NCI-H1105 treated with DMSO at 0.1 percent for 48 hours (cell line): ENCODE measurements at regions not wholly inside any gene's neighbourhood (a gene's known extent, or its start where the extent isn't known, plus 50 kb on each side); places are given as distances from the start of the nearest gene placed in this dataset.

Experiments
- DNase-seq: peaks from one replicate; lab custom pipeline; 2025; lab: John Stamatoyannopoulos, UW

DNA sequence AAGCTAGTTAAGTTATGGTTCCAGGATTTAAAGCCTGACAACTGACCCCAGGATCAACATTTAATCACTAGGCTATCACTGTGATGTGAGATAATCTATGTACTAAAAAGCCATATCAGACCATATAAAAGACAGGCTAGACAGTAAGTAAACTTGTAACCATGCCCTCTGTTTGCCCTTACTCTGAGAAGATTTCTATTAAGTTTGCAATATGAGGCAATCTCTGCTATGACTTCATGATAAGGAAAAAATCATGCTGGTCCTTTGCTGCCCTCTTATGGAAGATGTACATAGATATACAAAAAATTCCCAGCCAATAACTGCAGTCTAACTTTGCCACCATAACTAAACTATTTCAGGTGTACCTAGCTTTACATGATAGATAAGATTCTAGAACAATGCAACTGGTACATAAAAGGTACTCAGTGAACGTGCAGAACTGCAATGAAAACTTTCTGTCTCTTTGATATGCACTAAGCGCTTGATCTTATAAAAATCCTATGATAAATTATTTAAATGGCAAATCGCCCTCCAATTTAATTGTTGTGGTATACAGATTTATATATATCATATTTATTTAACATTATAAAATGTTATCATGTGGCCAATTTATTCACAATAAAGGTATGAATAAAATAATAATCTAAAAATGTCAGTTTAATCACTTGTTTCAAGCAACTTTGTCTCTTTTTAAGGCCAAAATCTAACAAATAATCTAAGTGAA, 70.5 kb downstream of the FAM217A start:
- DNase-seq = peak; percentile 63

DNA sequence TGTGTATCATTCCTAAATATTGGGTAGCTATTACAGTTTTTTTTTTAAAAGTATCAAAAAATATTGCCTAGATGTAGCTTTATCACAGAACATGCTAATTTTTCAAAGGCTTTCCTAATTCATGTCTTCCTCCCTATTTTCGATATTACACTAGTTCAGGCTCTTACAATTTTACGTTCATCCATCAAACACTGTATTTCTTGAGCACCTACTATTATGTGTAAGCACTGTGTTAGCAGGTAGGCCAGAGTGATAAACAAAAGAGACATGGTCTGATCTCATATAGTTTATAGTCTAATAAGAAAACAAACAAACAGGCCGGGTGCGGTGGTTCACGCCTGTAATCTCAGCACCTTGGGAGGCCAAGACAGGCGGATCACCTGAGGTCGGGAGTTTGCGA, 69.5 kb downstream of the FAM217A start:
- DNase-seq = no peak

DNA sequence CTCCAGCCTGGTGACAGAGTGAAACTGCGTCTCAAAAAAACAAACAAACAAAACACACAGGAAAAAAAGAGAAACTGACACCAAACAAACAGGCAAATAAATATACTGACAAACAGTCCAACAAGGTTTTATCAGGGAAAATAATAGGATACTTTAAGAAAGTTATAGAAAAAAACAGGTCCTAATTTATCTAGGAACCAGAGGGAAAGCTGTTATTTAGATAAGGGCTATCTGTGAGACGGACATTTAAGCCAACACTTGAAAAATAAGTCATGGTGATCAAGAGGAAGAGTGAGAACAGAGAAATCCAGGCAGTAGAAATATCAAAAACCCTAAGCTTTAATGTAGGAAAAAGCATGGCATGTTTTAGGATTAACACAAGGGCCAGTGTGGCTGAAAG, 68.9 kb downstream of the FAM217A start:
- no peak for DNase-seq

DNA sequence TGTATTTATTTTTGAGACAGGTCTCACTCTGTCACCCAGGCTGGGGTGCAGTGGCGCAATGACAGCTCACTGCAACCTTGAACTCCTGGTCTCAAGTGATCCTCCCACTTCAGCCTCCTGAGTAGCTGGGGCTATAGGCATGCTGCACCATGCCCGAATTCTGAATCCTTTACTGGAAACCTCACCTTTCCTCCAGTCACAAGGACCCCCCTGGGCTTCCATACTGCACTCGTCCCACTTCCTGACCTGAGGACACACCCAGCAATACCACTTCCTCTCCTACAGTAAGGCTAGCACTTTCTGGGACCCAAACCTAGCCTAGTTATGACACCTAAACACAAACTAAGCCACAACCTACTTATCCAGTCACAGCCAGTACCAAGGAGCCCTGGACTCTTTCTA, 68.2 kb downstream of the FAM217A start:
- DNase-seq = no peak

DNA sequence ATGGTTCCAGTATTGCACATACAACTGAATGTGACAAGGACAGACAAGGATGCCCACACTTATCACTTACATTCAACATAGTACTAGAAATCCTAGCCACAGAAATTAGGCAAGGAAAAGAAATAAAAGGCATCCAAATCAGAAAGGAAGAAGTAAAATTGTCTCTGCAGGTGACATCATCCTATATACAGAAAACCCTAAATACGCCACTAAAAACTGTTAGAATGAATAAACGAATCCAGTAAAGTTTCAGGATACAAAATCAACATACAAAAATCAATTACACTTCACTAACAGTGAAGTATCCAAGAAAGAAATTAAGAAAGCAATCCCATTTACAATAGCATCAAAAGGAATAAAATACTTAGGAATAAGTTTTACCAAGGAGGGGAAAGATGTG, 66.1 kb downstream of the FAM217A start:
- DNase-seq = no peak

DNA sequence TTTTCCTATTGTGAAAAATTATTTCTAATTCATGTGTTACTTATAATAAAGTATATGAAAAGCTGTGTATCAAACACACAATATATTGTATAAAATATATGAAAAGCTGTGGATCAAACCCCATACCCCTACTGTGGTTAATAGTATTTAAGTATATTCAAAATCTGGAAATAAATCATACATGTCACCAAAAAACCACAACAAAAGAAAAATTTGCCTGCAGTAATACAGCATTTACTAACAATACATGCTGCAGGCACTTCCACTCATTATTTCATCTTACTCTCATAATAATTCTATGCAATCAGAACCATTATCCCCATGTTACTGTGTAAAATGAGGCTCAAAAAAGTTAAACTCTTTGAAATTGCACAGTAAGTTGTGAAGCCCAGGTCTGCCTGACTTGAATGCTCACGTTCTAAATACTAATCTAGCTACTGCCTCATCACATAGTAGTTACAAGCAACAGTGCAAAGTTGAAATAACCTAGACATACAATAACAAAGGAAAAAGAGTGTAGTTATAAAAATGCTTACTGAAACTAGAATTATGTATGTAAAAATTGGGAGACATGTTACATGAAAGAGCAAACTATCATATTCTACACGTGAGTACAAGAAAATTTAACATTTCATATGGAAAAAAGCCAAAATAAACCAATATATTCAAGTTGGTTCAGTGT, 61.7 kb downstream of the FAM217A start:
- DNase-seq = peak; percentile 25

DNA sequence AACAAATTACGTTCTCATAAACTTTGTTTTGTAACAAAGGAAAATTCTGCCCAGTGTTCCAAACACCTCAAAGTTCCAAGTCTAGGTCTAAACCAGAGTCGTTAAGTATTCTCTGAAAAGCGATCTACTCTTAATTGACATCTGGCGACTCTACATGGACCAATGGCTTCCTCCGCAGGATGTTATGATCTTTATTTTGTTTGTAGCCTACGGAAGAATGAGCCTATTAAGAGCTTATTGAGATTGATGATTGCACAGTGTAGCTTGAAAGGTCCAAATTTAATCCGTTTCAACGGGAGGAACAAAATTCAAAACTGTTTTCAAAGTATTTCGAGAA, 61.1 kb downstream of the FAM217A start:
- DNase-seq = peak; percentile 80

DNA sequence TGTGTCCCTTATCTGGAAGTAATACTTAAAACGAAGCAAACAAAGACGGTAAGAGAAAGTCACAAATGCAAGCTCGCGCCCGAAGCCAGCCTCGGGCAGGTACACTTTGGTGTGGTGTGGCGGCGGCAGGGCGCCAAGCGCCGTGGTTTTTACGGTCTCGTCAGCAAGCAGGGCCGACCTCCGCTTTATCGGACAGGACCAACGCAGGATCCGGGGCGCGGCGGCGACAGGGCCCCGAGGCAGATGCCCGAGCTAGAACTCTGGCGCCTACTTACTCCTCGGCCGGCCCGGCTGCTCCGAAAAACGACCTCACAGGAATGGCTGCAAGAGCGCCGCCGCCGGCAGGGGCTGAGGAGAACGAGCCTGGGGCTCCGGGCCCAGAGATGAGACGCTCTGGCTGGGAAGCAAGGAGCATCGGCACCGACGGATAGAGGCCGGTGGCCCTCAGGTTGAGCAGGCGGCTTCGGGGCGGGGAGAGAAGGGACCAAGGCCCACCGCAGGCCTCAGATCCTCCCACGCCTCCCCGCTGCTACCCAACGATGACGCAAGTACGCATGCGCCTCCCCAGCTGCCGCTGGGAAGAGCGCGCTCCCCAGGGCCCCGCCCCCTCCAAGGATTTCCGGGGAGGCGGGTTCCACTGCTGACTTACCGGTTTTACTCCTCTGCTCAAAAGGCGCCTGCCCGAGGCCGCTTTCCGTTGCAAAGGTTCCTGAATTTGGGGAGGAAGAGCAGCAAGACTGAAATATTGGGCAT, 60.6 kb downstream of the FAM217A start:
- DNase-seq = peak; percentile 95
